K562 (cell line): ENCODE measurements at regions not wholly inside any gene's neighbourhood (a gene's known extent, or its start where the extent isn't known, plus 50 kb on each side); places are given as distances from the start of the nearest gene placed in this dataset.

Experiments used
- ELK3 ChIP-seq: fragments of 450-650 bp; formaldehyde crosslinking; IDR thresholded peaks from 2 replicates; pipeline ENCODE4 v1.4.0; 2020; ENCODE audit warnings: mild to moderate bottlenecking
- EZH2 ChIP-seq: IDR thresholded peaks from 2 replicates; pipeline ENCODE4 v1.6.1; 2012; ENCODE audit warnings: low read depth, mild to moderate bottlenecking, inconsistent platforms, low read length, borderline replicate concordance
- SP2 ChIP-seq: IDR thresholded peaks from 2 replicates; pipeline ENCODE4 v1.6.1; 2011; ENCODE audit warnings: mild to moderate bottlenecking, low read depth, low read length, moderate library complexity; ENCODE audit not compliant: poor library complexity, severe bottlenecking; ENCODE audit errors: extremely low read depth
- ZBTB34 ChIP-seq: fragments of 250-450 bp; sonication (Bioruptor Pico); IDR thresholded peaks from 2 replicates; pipeline ENCODE4 v1.8.0; 2021; ENCODE audit warnings: mild to moderate bottlenecking, moderate library complexity

GRCh38 chr9:88270413-88270812 is 117.8 kb upstream of the SPIN1 start:
- TF ChIP-seq SP2 = no peak
- TF ChIP-seq EZH2 = no peak
- no peak for TF ChIP-seq ELK3
- no peak for TF ChIP-seq ZBTB34 (CRISPR knock-in tag)
